HG03342 (cell line): ENCODE measurements at regions not wholly inside any gene's neighbourhood (a gene's known extent, or its start where the extent isn't known, plus 50 kb on each side); places are given as distances from the start of the nearest gene placed in this dataset.
"Not testable (repeated sequence)": the region's sequence is repeated elsewhere in the genome, so short reads cannot be mapped to it uniquely, and the experiment has no call there.

Source experiments
- ATAC-seq: cut with Tn5 transposase; IDR thresholded peaks from one replicate; pipeline ENCODE4 v1.9.1; 2021; ENCODE audit warnings: mild to moderate bottlenecking, moderate library complexity; ENCODE audit not compliant: unreplicated experiment

GRCh38 chr1:95582746-95583145, 348.7 kb downstream of the RWDD3 start:
- no peak for ATAC-seq

- ATAC-seq: no peak
These were observed 349.7 kb downstream of the RWDD3 start for GRCh38 chr1:95583661-95584210.

- ATAC-seq: no peak
These were observed 350.3 kb downstream of the RWDD3 start for GRCh38 chr1:95584315-95584714.

GRCh38 chr1:95604771-95605170, 370.8 kb downstream of the RWDD3 start:
- no peak for ATAC-seq

- no peak for ATAC-seq
These were observed 380.2 kb downstream of the RWDD3 start for GRCh38 chr1:95614197-95614596.

GRCh38 chr1:95615421-95615820, 381.4 kb downstream of the RWDD3 start:
- ATAC-seq: no peak

GRCh38 chr1:95620076-95620475, 386.1 kb downstream of the RWDD3 start:
- ATAC-seq: no peak

- no peak for ATAC-seq
These were observed 388.6 kb downstream of the RWDD3 start for GRCh38 chr1:95622609-95623008.

GRCh38 chr1:95625224-95625623, 391.2 kb downstream of the RWDD3 start:
- ATAC-seq: no peak

- ATAC-seq: no peak
These were observed 393.2 kb downstream of the RWDD3 start for GRCh38 chr1:95627244-95627643.

GRCh38 chr1:95631695-95632094, 397.7 kb downstream of the RWDD3 start:
- no peak for ATAC-seq

GRCh38 chr1:95635811-95636210, 401.8 kb downstream of the RWDD3 start:
- ATAC-seq: no peak

- ATAC-seq: no peak
These were observed 402.9 kb downstream of the RWDD3 start for GRCh38 chr1:95636897-95637296.

GRCh38 chr1:95640746-95641145, 406.7 kb downstream of the RWDD3 start:
- ATAC-seq: no peak

GRCh38 chr1:95641386-95641785, 407.4 kb downstream of the RWDD3 start:
- ATAC-seq: no peak

- ATAC-seq: no peak
These were observed 408.0 kb downstream of the RWDD3 start for GRCh38 chr1:95642035-95642434.

- no peak for ATAC-seq
These were observed 409.1 kb downstream of the RWDD3 start for GRCh38 chr1:95643071-95643470.

GRCh38 chr1:95645126-95645525, 411.1 kb downstream of the RWDD3 start:
- not testable (repeated sequence) for ATAC-seq

- ATAC-seq: no peak
These were observed 416.6 kb downstream of the RWDD3 start for GRCh38 chr1:95650631-95651030.

GRCh38 chr1:95652423-95652965, 418.5 kb downstream of the RWDD3 start:
- ATAC-seq: no peak

GRCh38 chr1:95653618-95654017, 419.6 kb downstream of the RWDD3 start:
- no peak for ATAC-seq

- ATAC-seq: no peak
These were observed 421.5 kb downstream of the RWDD3 start for GRCh38 chr1:95655321-95656020.

GRCh38 chr1:95657248-95657647, 423.2 kb downstream of the RWDD3 start:
- no peak for ATAC-seq
